Tongue (tissue), 1 donor: ENCODE measurements at regions not wholly inside any gene's neighbourhood (a gene's known extent, or its start where the extent isn't known, plus 50 kb on each side); places are given as distances from the start of the nearest gene placed in this dataset.

Experiments
- DNase-seq: peaks from one replicate; pipeline ENCODE4 v3.0.0-alpha.2; 2015

- DNase-seq: no peak
Measured at GRCh38 chr11:116438651-116439360, 334.0 kb downstream of the BUD13 start.

- no peak for DNase-seq
Measured at GRCh38 chr11:116434986-116435385, 337.8 kb downstream of the BUD13 start.

GRCh38 chr11:116432301-116432700 lies 340.5 kb downstream of the BUD13 start:
- no peak for DNase-seq

- DNase-seq: no peak
Measured at GRCh38 chr11:116431842-116432241, 340.9 kb downstream of the BUD13 start.

GRCh38 chr11:116428638-116428975 lies 344.2 kb downstream of the BUD13 start:
- no peak for DNase-seq

- peak; percentile 66 for DNase-seq
Measured at GRCh38 chr11:116427903-116428637, 344.7 kb downstream of the BUD13 start.

- DNase-seq: peak; percentile 12
Measured at GRCh38 chr11:116427337-116427902, 345.4 kb downstream of the BUD13 start.

- no peak for DNase-seq
Measured at GRCh38 chr11:116426761-116427160, 346.0 kb downstream of the BUD13 start.

GRCh38 chr11:116424615-116425261 lies 348.0 kb downstream of the BUD13 start:
- no peak for DNase-seq

- DNase-seq: no peak
Measured at GRCh38 chr11:116422956-116423600, 349.7 kb downstream of the BUD13 start.

- no peak for DNase-seq
Measured at GRCh38 chr11:116422556-116422955, 350.2 kb downstream of the BUD13 start.

GRCh38 chr11:116421529-116422185 lies 351.1 kb downstream of the BUD13 start:
- DNase-seq: no peak

GRCh38 chr11:116420770-116421528 lies 351.8 kb downstream of the BUD13 start:
- DNase-seq: no peak

- DNase-seq: no peak
Measured at GRCh38 chr11:116420030-116420429, 352.8 kb downstream of the BUD13 start.

- no peak for DNase-seq
Measured at GRCh38 chr11:116418388-116419041, 354.3 kb downstream of the BUD13 start.

GRCh38 chr11:116416852-116417251 lies 355.9 kb downstream of the BUD13 start:
- DNase-seq: no peak

- peak; percentile 46 for DNase-seq
Measured at GRCh38 chr11:116415095-116415494, 357.7 kb downstream of the BUD13 start.

GRCh38 chr11:116414357-116414880 lies 358.4 kb downstream of the BUD13 start:
- no peak for DNase-seq

- DNase-seq: no peak
Measured at GRCh38 chr11:116413301-116414242, 359.2 kb downstream of the BUD13 start.
